ENCODE measurements at regions not wholly inside any gene's neighbourhood (a gene's known extent, or its start where the extent isn't known, plus 50 kb on each side); places are given as distances from the start of the nearest gene placed in this dataset.

- TF ChIP-seq POLR2A (IDR thresholded peaks at IDR 0.05; ENCODE audit: low read depth, low read length) (no peak), POLR2AphosphoS5 (IDR thresholded peaks at IDR 0.05; ENCODE audit: low read depth, low read length) (no peak), POU2F2 (IDR thresholded peaks at IDR 0.05; ENCODE audit: low read depth, low read length) (no peak), SPI1 (IDR thresholded peaks at IDR 0.05; ENCODE audit: low read depth, low read length) (no peak), TAF1 (IDR thresholded peaks at IDR 0.05; ENCODE audit: low read depth, low read length) (no peak)
Measured at GRCh38 chr3:7959094-7959493, 542.5 kb upstream of the LMCD1 start.

Measured in GM12891 (cell line).